Colon (tissue), 2 donors: ENCODE measurements at regions not wholly inside any gene's neighbourhood (a gene's known extent, or its start where the extent isn't known, plus 50 kb on each side); places are given as distances from the start of the nearest gene placed in this dataset.

Experiments
- FAIRE-seq: peaks from 2 replicates; lab custom pipeline; 2012; peaks lifted over from hg19 to GRCh38; lab: Jason Lieb, UNC
- donor health status: control.
- donor health status: control.

- FAIRE-seq, result no peak
These were observed 1446.8 kb downstream of the UQCRFS1 start for GRCh38 chr19:27765912-27766725.

GRCh38 chr19:27765397-27765796 is 1447.6 kb downstream of the UQCRFS1 start:
- no peak for FAIRE-seq

- FAIRE-seq, result no peak
These were observed 1448.7 kb downstream of the UQCRFS1 start for GRCh38 chr19:27764186-27764804.

GRCh38 chr19:27762933-27763332 is 1450.0 kb downstream of the UQCRFS1 start:
- FAIRE-seq, result no peak

GRCh38 chr19:27759896-27760295 is 1453.1 kb downstream of the UQCRFS1 start:
- FAIRE-seq, result no peak

GRCh38 chr19:27758626-27759505 is 1454.1 kb downstream of the UQCRFS1 start:
- no peak for FAIRE-seq

GRCh38 chr19:27754700-27755099 is 1458.3 kb downstream of the UQCRFS1 start:
- no peak for FAIRE-seq

GRCh38 chr19:27753622-27754021 is 1459.3 kb downstream of the UQCRFS1 start:
- FAIRE-seq, result no peak

GRCh38 chr19:27752530-27753184 is 1460.3 kb downstream of the UQCRFS1 start:
- no peak for FAIRE-seq

GRCh38 chr19:27751044-27751391 is 1461.9 kb downstream of the UQCRFS1 start:
- FAIRE-seq, result no peak

GRCh38 chr19:27750391-27751043 is 1462.4 kb downstream of the UQCRFS1 start:
- FAIRE-seq, result no peak

- FAIRE-seq, result no peak
These were observed 1464.3 kb downstream of the UQCRFS1 start for GRCh38 chr19:27748551-27749152.

- FAIRE-seq, result no peak
These were observed 1466.1 kb downstream of the UQCRFS1 start for GRCh38 chr19:27746691-27747380.

GRCh38 chr19:27745978-27746542 is 1466.9 kb downstream of the UQCRFS1 start:
- FAIRE-seq, result no peak

GRCh38 chr19:27744926-27745768 is 1467.8 kb downstream of the UQCRFS1 start:
- FAIRE-seq, result no peak

- no peak for FAIRE-seq
These were observed 1470.9 kb downstream of the UQCRFS1 start for GRCh38 chr19:27742041-27742440.

GRCh38 chr19:27741236-27741635 is 1471.7 kb downstream of the UQCRFS1 start:
- FAIRE-seq, result no peak

- FAIRE-seq, result no peak
These were observed 1472.6 kb downstream of the UQCRFS1 start for GRCh38 chr19:27740396-27740795.

GRCh38 chr19:27738569-27739193 is 1474.3 kb downstream of the UQCRFS1 start:
- no peak for FAIRE-seq
